Small intestine (tissue), 7 donors: ENCODE measurements at regions not wholly inside any gene's neighbourhood (a gene's known extent, or its start where the extent isn't known, plus 50 kb on each side); places are given as distances from the start of the nearest gene placed in this dataset.

Experiments used
- DNase-seq, 2 donors: peaks; one replicate each; pipeline versions ENCODE4 v3.0.0 to v3.0.0-alpha.2; 2013
- FAIRE-seq: peaks from 2 replicates; lab custom pipeline; 2012; peaks lifted over from hg19 to GRCh38; lab: Jason Lieb, UNC
- H3K27ac ChIP-seq, 3 donors: one replicate each; pipeline ENCODE4 v1.5.1; 2013; ENCODE audit warnings: low read length in 2 of 3, mild to moderate bottlenecking in 2 of 3, control low read depth in 1 of 3, inconsistent platforms in 1 of 3, low read depth in 1 of 3, moderate library complexity in 1 of 3
- H3K27me3 ChIP-seq, 3 donors: one replicate each; pipeline ENCODE4 v1.6.1; 2013; ENCODE audit warnings: low read length in 3 of 3, inconsistent platforms in 1 of 3; ENCODE audit not compliant: control insufficient read depth in 3 of 3, insufficient read depth in 3 of 3
- H3K36me3 ChIP-seq, 3 donors: one replicate each; pipeline ENCODE4 v1.6.1; 2013; ENCODE audit warnings: low read length in 3 of 3, inconsistent platforms in 1 of 3, low read depth in 1 of 3, mild to moderate bottlenecking in 1 of 3, moderate library complexity in 1 of 3; ENCODE audit not compliant: control insufficient read depth in 3 of 3, insufficient read depth in 2 of 3
- H3K4me1 ChIP-seq, 3 donors: one replicate each; pipeline ENCODE4 v1.6.1; 2013; ENCODE audit warnings: low read length in 2 of 3, inconsistent platforms in 1 of 3, low read depth in 1 of 3, mild to moderate bottlenecking in 1 of 3, moderate library complexity in 1 of 3; ENCODE audit not compliant: control insufficient read depth in 3 of 3, insufficient read depth in 2 of 3
- H3K4me3 ChIP-seq, 3 donors: one replicate each; pipeline ENCODE4 v1.5.1; 2013; ENCODE audit warnings: low read length in 3 of 3, control low read depth in 1 of 3, inconsistent platforms in 1 of 3, low read depth in 1 of 3, mild to moderate bottlenecking in 1 of 3, moderate library complexity in 1 of 3
- H3K9me3 ChIP-seq, 2 donors: one replicate each; pipeline ENCODE4 v1.6.1; 2013; ENCODE audit warnings: low read depth in 1 of 2, low read length in 1 of 2; ENCODE audit not compliant: control insufficient read depth in 2 of 2, insufficient read depth in 1 of 2
- WGBS, 3 donors: extraction: QIAGEN DNeasy Blood & Tissue Kit; methylation state at CpG; one replicate each; pipeline ENCODE4 v1.1.7; 2013; 5-methylcytosine and 5-hydroxymethylcytosine counted together
- donor health status: healthy with polysubstance abuse.
- donor health status: control.
- donor health status: control.
- donor health status: Bipolar disorder and iron deficiency.
- donor health status: healthy.

- no peaks in the 10 kb centered on the region for H3K36me3 ChIP-seq
- no peaks in the 10 kb centered on the region for H3K27me3 ChIP-seq
- no peak for DNase-seq
- no peaks in the 10 kb centered on the region for H3K9me3 ChIP-seq
- no peak for FAIRE-seq
- no peaks in the 10 kb centered on the region for H3K4me1 ChIP-seq
- H3K4me3 ChIP-seq = no peak overlapping the region
- 88 to 93% (median 90%) methylated on average over 3 of the region's 3 CpGs for WGBS, 3 donors
- no peak overlapping the region for H3K27ac ChIP-seq
Measured at GRCh38 chr12:42976122-42976521, 386.6 kb upstream of the PRICKLE1 start.

DNA sequence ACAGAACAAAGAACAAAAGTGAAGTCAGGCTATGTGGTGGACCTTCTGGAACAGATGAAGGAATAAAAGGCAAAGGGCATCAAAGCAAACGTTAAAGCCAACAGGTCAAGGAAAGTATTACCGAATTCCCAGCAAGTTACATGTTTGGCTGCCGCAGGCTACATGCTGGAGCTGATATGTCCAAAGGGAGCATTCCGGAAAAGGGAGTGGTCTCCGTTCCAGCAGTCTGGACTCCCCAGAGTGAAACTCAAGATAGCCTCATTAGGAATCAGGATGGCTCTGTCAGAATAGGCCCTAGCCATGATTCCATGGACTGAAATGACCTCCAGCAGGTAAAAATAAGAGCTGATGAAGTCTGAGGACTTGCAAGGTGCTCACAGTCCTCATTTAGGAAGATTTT lies 379.8 kb upstream of the PRICKLE1 start:
- H3K27ac ChIP-seq = no peak overlapping the region
- no peaks in the 10 kb centered on the region for H3K4me1 ChIP-seq
- FAIRE-seq (no peak), DNase-seq (peak in 1 of 2 donors; percentile 7)
- H3K9me3 ChIP-seq = no peaks in the 10 kb centered on the region
- H3K27me3 ChIP-seq = no peaks in the 10 kb centered on the region
- no peak overlapping the region for H3K4me3 ChIP-seq
- 49 to 70% (median 64%) methylated on average over 5 of the region's 5 CpGs for WGBS, 3 donors
- no peaks in the 10 kb centered on the region for H3K36me3 ChIP-seq

GRCh38 chr12:42968426-42968825 lies 378.9 kb upstream of the PRICKLE1 start:
- Histone ChIP-seq H3K9me3 (no peaks in the 10 kb centered on the region), H3K36me3 (no peaks in the 10 kb centered on the region), H3K27ac (no peak overlapping the region), H3K4me1 (no peaks in the 10 kb centered on the region), H3K27me3 (no peaks in the 10 kb centered on the region), H3K4me3 (no peak overlapping the region)
- 53 to 67% (median 63%) methylated on average over 1 of the region's 1 CpG for WGBS, 3 donors
- DNase-seq = no peak
- FAIRE-seq = no peak

DNA sequence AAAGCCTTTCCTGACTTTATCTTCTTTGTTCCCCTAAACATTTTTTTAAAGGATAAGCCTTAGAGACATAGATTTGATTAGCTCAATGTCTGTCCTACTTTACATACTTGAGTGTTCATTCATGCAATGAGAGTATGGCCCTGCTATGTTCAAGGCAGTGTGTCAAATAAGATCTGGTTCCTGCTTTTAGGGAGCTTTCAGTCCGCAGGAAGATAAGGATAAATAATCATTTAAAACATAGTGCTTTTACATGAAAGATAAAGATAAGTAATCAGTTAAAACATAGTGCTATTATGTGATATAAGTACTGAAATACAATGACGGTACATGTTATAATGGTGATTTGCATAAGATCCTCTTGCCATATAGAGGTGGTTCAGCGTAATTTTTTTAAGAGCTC lies 378.3 kb upstream of the PRICKLE1 start:
- 64 to 83% (median 74%) methylated on average over 3 of the region's 3 CpGs for WGBS, 3 donors
- FAIRE-seq (no peak), DNase-seq (no peak)
- Histone ChIP-seq H3K4me3 (no peak overlapping the region), H3K4me1 (no peaks in the 10 kb centered on the region), H3K27ac (no peak overlapping the region), H3K36me3 (no peaks in the 10 kb centered on the region), H3K9me3 (no peaks in the 10 kb centered on the region), H3K27me3 (no peaks in the 10 kb centered on the region)

DNA sequence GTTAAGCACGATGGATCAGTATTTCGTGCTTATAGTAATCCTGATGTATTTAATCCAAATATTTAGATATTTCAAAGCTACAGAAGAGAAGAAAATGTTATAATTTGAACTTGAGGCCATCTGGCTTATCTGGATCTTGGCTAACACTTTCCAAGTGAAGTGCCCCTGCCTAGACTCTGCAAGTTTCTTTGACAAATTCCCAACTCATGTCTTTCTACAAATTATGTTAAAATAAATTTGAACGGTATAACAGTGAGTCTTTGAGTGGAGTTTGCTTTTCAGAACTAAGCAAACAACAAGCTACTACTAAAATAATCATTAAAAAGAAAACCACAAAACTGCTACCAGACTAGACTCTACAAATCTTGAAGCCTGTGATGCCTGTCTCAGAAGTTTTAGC lies 374.4 kb upstream of the PRICKLE1 start:
- FAIRE-seq (no peak), DNase-seq (no peak)
- no peaks in the 10 kb centered on the region for H3K27me3 ChIP-seq
- no peak overlapping the region for H3K27ac ChIP-seq
- WGBS, 3 donors = 57 to 62% (median 62%) methylated on average over 3 of the region's 3 CpGs
- no peaks in the 10 kb centered on the region for H3K9me3 ChIP-seq
- no peaks in the 10 kb centered on the region for H3K36me3 ChIP-seq
- H3K4me1 ChIP-seq = no peaks in the 10 kb centered on the region
- H3K4me3 ChIP-seq = no peak overlapping the region

DNA sequence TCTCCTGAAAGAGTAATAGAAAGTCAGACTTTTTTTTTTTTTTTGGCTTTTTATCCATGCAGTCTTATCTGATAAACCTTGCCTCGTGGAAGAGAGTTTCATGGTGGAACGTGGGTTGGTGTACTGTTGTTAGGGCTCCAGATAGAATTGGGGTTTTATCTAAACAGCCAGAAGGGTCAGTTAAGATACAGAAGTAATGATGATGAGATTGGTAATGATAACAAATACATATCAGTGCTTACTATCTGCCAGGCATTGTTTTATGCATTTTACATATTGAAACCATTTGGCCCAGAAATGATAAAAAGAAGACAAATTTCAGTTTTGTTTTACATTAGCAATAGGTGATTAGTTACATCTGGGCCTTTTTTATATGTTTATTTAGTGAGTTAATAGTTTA lies 372.8 kb upstream of the PRICKLE1 start:
- DNase-seq = no peak
- Histone ChIP-seq H3K27ac (no peak overlapping the region), H3K36me3 (no peaks in the 10 kb centered on the region), H3K4me1 (no peaks in the 10 kb centered on the region), H3K27me3 (no peaks in the 10 kb centered on the region), H3K4me3 (no peak overlapping the region), H3K9me3 (no peaks in the 10 kb centered on the region)
- 27 to 55% (median 45%) methylated on average over 2 of the region's 2 CpGs for WGBS, 3 donors
- no peak for FAIRE-seq

GRCh38 chr12:42961395-42961794 lies 371.8 kb upstream of the PRICKLE1 start:
- Histone ChIP-seq H3K4me3 (no peak overlapping the region), H3K9me3 (no peaks in the 10 kb centered on the region), H3K27me3 (no peaks in the 10 kb centered on the region), H3K4me1 (no peaks in the 10 kb centered on the region), H3K27ac (no peak overlapping the region), H3K36me3 (no peaks in the 10 kb centered on the region)
- FAIRE-seq (no peak), DNase-seq (peak in 1 of 2 donors; percentile 10)
- 32 to 53% (median 42%) methylated on average over 3 of the region's 3 CpGs for WGBS, 3 donors

- H3K27ac ChIP-seq = no peak overlapping the region
- no peak overlapping the region for H3K4me3 ChIP-seq
- H3K27me3 ChIP-seq = no peaks in the 10 kb centered on the region
- H3K36me3 ChIP-seq = no peaks in the 10 kb centered on the region
- H3K9me3 ChIP-seq = no peaks in the 10 kb centered on the region
- FAIRE-seq (no peak), DNase-seq (no peak)
- no peaks in the 10 kb centered on the region for H3K4me1 ChIP-seq
- WGBS, 3 donors = 75 to 86% (median 76%) methylated on average over 4 of the region's 4 CpGs
Measured at GRCh38 chr12:42960087-42960527, 370.6 kb upstream of the PRICKLE1 start.

DNA sequence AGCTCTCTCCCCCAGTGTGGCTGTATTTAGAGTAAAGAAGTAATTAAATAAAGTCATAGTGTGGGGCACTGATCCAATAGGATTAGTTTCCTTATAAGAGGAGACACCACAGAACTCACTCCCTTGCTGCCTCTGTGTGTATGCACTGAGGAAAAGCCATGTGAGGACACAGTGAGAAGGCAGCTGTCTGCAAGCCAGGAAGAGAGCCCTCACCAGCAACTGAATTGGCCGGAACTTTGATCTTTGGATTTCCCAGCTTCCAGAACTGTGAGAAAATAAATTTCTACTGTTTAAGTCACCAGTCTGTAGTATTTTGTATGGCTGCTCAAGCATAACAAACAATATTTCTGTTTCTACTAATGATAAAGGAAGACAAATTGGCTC lies 368.7 kb upstream of the PRICKLE1 start:
- no peak overlapping the region for H3K4me3 ChIP-seq
- WGBS, 3 donors = 48 to 59% (median 58%) methylated on average over 1 of the region's 1 CpG
- FAIRE-seq = no peak

More for the DNA sequence above, 368.7 kb upstream of the PRICKLE1 start:
- Histone ChIP-seq H3K4me1 (no peaks in the 10 kb centered on the region), H3K9me3 (no peaks in the 10 kb centered on the region), H3K36me3 (no peaks in the 10 kb centered on the region), H3K27ac (no peak overlapping the region), H3K27me3 (no peaks in the 10 kb centered on the region)
- no peak for DNase-seq
